OCI-LY7 (cell line): ENCODE measurements at regions not wholly inside any gene's neighbourhood (a gene's known extent, or its start where the extent isn't known, plus 50 kb on each side); places are given as distances from the start of the nearest gene placed in this dataset.
"Not testable (repeated sequence)": the region's sequence is repeated elsewhere in the genome, so short reads cannot be mapped to it uniquely, and the experiment has no call there.

ENCODE experiments used
- BruUV-seq: library from RNA; stranded (reverse); fragments of 400-500 nt; replicated peaks from 2 replicates; lab custom pipeline; 2021; lab: Mats Ljungman, UMichigan
- CTCF ChIA-PET: fragments of 300-600 bp; sonication (Branson Sonifier 250); formaldehyde crosslinking; loops from one replicate; lab custom pipeline; 2022; ENCODE audit warnings: antibody characterized with exemption; ENCODE audit not compliant: unreplicated experiment; lab: Charles Lee
- POLR2A ChIA-PET: fragments of 300-600 bp; sonication (Branson Sonifier 250); formaldehyde crosslinking; loops from one replicate; lab custom pipeline; 2022; ENCODE audit warnings: antibody characterized with exemption; lab: Charles Lee
- DNase-seq: peaks from one replicate; pipeline ENCODE4 v3.0.0-alpha.2; 2015; ENCODE audit warnings: low spot score
- H2AFZ ChIP-seq: fragments of 200-600 bp; sonication (generic), shearing (Covaris generic); 2 replicates; pipeline ENCODE4 v1.6.1; 2014; ENCODE audit warnings: mild to moderate bottlenecking, antibody characterized with exemption, low read length, moderate library complexity
- H3K27ac ChIP-seq: fragments of 200-600 bp; sonication (generic); 2 replicates; pipeline ENCODE4 v1.5.1; 2014; ENCODE audit warnings: mixed run types, low read depth, mild to moderate bottlenecking, moderate library complexity, low read length, inconsistent platforms; ENCODE audit not compliant: poor library complexity, severe bottlenecking
- H3K36me3 ChIP-seq: fragments of 200-600 bp; sonication (generic); 2 replicates; pipeline ENCODE4 v1.6.1; 2014; ENCODE audit warnings: mild to moderate bottlenecking, antibody characterized with exemption, low read length, moderate library complexity, mixed read lengths; ENCODE audit not compliant: insufficient read depth
- H3K4me1 ChIP-seq: fragments of 200-600 bp; sonication (generic); 2 replicates; pipeline ENCODE4 v1.5.1; 2014; ENCODE audit warnings: mild to moderate bottlenecking, low read length; ENCODE audit not compliant: insufficient read depth, poor library complexity, severe bottlenecking
- H3K4me2 ChIP-seq: fragments of 200-600 bp; sonication (generic); 2 replicates; pipeline ENCODE4 v1.6.1; 2014; ENCODE audit warnings: mild to moderate bottlenecking, low read length
- H3K4me3 ChIP-seq: fragments of 200-600 bp; sonication (generic); 2 replicates; pipeline ENCODE4 v1.5.1; 2014; ENCODE audit warnings: mild to moderate bottlenecking, low read depth, low read length; ENCODE audit not compliant: poor library complexity, severe bottlenecking
- H3K79me2 ChIP-seq: fragments of 200-600 bp; sonication (generic); 2 replicates; pipeline ENCODE4 v1.6.1; 2016; ENCODE audit warnings: low read depth, mild to moderate bottlenecking, low read length, moderate library complexity, mixed read lengths; ENCODE audit not compliant: insufficient read depth
- H3K9me2 ChIP-seq: fragments of 200-600 bp; sonication (generic); 2 replicates; pipeline ENCODE4 v1.6.1; 2016; ENCODE audit warnings: mild to moderate bottlenecking, low read length, mixed read lengths; ENCODE audit not compliant: insufficient read depth
- H3K9me3 ChIP-seq: fragments of 200-600 bp; sonication (generic); 2 replicates; pipeline ENCODE4 v1.6.1; 2014; ENCODE audit warnings: mild to moderate bottlenecking, mixed run types, low read length, mixed read lengths
- H4K20me1 ChIP-seq: fragments of 200-600 bp; sonication (generic); 2 replicates; pipeline ENCODE4 v1.6.1; 2014; ENCODE audit warnings: mild to moderate bottlenecking, antibody characterized with exemption, low read length, moderate library complexity, mixed read lengths; ENCODE audit not compliant: insufficient read depth
- EZH2phosphoT487 ChIP-seq: fragments of 200-600 bp; sonication (generic); IDR thresholded peaks from 2 replicates; pipeline ENCODE4 v1.6.1; 2018; ENCODE audit warnings: low read depth, borderline replicate concordance, mild to moderate bottlenecking, mixed run types, antibody characterized with exemption, low read length, moderate library complexity, mixed read lengths
- intact Hi-C: fragments of 100-400 bp; cut with micrococcal nuclease; formaldehyde crosslinking; loops from one replicate; pipeline ENCODE4 v1.10.0; 2022; ENCODE audit not compliant: unreplicated experiment
- TF ChIP-seq, protein P1 (sequence below): fragments of 200-600 bp; sonication (generic); conservative IDR thresholded peaks from 2 replicates; pipeline ENCODE4 v1.5.1; 2014; ENCODE audit warnings: mild to moderate bottlenecking, antibody characterized with exemption, low read length, moderate library complexity, mixed read lengths

DNA sequence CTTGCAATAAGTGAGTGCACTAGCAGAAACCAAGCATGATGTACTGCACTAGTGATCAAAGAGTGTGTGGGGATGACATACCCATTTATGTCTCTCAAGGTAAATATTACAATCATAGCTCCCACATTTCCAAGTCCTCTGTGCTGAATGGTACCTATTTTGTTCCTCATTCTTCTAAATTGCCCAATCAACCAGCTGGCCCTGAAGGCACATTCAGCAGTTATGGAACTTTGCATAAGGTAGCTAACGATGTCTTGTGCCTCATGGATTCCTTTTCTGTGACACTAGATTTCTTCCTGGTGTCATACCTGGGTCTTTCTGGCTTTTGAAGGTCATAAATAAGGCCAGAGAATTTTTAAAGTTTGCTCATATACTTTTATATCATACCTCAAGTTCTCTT, 963.0 kb downstream of the SLC4A3 start:
- H4K20me1 ChIP-seq, result no peaks in the 10 kb centered on the region
- H3K4me2 ChIP-seq, result no peak overlapping the region
- H3K9me3 ChIP-seq, result no peaks in the 10 kb centered on the region
- H3K4me3 ChIP-seq, result no peak overlapping the region
- H2AFZ ChIP-seq, result no peak overlapping the region
- intact Hi-C loops, result no loop called here
- H3K4me1 ChIP-seq, result no peaks in the 10 kb centered on the region
- no TSS peak for BruUV-seq
- H3K27ac ChIP-seq, result no peak overlapping the region
- H3K79me2 ChIP-seq, result no peaks in the 10 kb centered on the region
- no peak for TF ChIP-seq EZH2phosphoT487
- TF ChIP-seq, protein P1, sequence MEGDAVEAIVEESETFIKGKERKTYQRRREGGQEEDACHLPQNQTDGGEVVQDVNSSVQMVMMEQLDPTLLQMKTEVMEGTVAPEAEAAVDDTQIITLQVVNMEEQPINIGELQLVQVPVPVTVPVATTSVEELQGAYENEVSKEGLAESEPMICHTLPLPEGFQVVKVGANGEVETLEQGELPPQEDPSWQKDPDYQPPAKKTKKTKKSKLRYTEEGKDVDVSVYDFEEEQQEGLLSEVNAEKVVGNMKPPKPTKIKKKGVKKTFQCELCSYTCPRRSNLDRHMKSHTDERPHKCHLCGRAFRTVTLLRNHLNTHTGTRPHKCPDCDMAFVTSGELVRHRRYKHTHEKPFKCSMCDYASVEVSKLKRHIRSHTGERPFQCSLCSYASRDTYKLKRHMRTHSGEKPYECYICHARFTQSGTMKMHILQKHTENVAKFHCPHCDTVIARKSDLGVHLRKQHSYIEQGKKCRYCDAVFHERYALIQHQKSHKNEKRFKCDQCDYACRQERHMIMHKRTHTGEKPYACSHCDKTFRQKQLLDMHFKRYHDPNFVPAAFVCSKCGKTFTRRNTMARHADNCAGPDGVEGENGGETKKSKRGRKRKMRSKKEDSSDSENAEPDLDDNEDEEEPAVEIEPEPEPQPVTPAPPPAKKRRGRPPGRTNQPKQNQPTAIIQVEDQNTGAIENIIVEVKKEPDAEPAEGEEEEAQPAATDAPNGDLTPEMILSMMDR, result no peak
- DNase-seq, result no peak
- ChIA-PET CTCF (no interaction called here), POLR2A (interaction anchor here (1.3 kb wide), 1 partner anchor 9 kb away, joined by 4 read pairs; no protein-coding TSS in a partner anchor)
- no peaks in the 10 kb centered on the region for H3K36me3 ChIP-seq
- H3K9me2 ChIP-seq, result no peaks in the 10 kb centered on the region

- DNase-seq, result no peak
- H4K20me1 ChIP-seq, result no peaks in the 10 kb centered on the region
- no peaks in the 10 kb centered on the region for H3K4me1 ChIP-seq
- H3K36me3 ChIP-seq, result no peaks in the 10 kb centered on the region
- H3K9me3 ChIP-seq, result no peaks in the 10 kb centered on the region
- CTCF ChIA-PET, result no interaction called here
- H3K27ac ChIP-seq, result no peak overlapping the region
- no peaks in the 10 kb centered on the region for H3K9me2 ChIP-seq
- intact Hi-C loops, result no loop called here
- no peak overlapping the region for H2AFZ ChIP-seq
- H3K4me3 ChIP-seq, result no peak overlapping the region
- POLR2A ChIA-PET, result interaction anchor here (0.9 kb wide), 1 partner anchor 15 kb away, joined by 4 read pairs; no protein-coding TSS in a partner anchor
- BruUV-seq, result no TSS peak
- H3K4me2 ChIP-seq, result no peak overlapping the region
- TF ChIP-seq EZH2phosphoT487, result no peak
- TF ChIP-seq, protein P1, result no peak
- H3K79me2 ChIP-seq, result no peaks in the 10 kb centered on the region
Observed at GRCh38 chr2:220593526-220593925, 966.1 kb downstream of the SLC4A3 start.

DNA sequence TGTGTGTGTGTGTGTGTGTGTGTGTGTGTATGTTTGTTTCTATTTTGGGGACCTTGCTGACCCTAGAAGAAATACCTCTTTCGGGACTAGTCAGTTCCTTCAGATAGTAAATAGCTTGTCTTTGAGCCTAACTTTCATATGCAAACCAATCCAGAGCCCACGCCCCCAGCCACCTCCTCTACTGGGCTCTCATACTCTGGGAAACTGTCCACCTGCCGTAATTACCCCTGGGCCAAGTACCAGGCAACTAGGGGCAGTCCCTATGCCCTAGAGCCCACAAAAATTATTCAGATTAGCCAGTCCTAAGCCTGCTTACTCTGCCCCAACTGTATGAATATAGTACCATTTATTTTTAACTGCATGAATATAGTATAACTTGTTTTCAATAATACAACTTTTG, 970.4 kb downstream of the EPHA4 start:
- DNase-seq, result no peak
- Histone ChIP-seq H3K79me2 (no peaks in the 10 kb centered on the region), H3K4me1 (no peaks in the 10 kb centered on the region), H3K9me3 (no peaks in the 10 kb centered on the region), H3K9me2 (no peaks in the 10 kb centered on the region), H3K36me3 (no peaks in the 10 kb centered on the region), H3K4me2 (no peak overlapping the region), H4K20me1 (no peaks in the 10 kb centered on the region), H3K4me3 (no peak overlapping the region), H2AFZ (no peak overlapping the region), H3K27ac (no peak overlapping the region)
- TF ChIP-seq, protein P1, result no peak
- TF ChIP-seq EZH2phosphoT487, result no peak
- CTCF ChIA-PET, result no interaction called here
- POLR2A ChIA-PET, result no interaction called here
- intact Hi-C loops, result no loop called here
- no TSS peak for BruUV-seq

DNA sequence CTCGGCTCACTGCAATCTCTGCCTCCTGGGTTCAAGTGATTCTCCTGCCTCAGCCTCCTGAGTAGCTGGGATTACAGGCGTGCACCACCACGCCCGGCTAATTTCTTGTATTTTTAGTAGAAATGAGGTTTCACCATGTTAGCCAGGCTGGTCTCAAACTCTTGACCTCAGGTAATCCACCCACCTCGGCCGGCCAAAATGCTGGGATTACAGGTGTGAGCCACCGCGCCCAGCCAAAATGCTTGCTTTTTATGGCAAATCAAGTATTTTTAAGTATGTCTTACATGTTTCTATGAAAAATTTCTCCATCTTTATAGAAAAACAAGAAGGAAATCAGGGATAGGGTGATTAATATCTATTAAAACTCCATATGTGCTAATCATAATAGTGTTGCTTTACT, 959.1 kb downstream of the EPHA4 start:
- H2AFZ ChIP-seq, H3K4me3 ChIP-seq, H3K4me1 ChIP-seq, BruUV-seq, intact Hi-C loops, H3K4me2 ChIP-seq, DNase-seq, H3K9me3 ChIP-seq, H3K79me2 ChIP-seq, POLR2A ChIA-PET, H3K36me3 ChIP-seq, H3K27ac ChIP-seq, CTCF ChIA-PET, H3K9me2 ChIP-seq, H4K20me1 ChIP-seq: not testable (repeated sequence)
